ENCODE measurements at regions not wholly inside any gene's neighbourhood (a gene's known extent, or its start where the extent isn't known, plus 50 kb on each side); places are given as distances from the start of the nearest gene placed in this dataset.

DNA sequence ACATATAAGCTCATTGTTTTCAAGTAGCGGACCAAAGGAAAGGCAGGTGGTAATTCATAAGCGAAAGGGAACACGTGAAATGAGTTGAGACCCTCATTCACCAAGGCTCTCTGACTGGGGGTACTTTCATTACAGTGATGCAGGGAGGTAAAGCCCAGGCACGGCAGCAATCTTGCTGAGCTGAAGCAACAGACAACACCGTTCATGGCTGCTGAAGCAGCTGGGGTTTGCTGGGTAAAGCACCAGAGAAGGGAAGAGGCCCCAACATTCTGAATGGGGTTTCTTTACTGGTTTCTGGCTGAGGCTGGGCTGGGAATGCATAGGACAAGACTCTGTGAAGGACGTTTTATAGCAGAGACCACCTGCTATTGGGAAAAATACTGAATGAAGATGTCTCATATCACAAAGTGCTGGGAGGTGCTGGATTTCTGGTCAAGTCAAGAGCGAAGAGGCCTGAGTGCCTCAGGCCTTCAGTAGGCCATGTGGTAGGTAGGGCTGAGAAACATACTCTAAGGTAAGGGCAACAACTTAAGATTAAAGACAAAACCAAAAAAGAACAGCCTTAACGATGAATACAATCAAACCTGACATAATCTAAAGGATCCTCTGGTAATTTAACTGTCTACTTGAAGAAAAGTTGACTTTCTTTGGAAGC, 324.7 kb upstream of the PIK3C3 start:
- no peak for TF ChIP-seq RNF2 (IDR thresholded peaks at IDR 0.05; ENCODE audit: borderline replicate concordance, low read depth, low read length, missing control alignments, poor library complexity, severe bottlenecking)
- no peak for TF ChIP-seq SUZ12 (IDR thresholded peaks at IDR 0.05; ENCODE audit: low read length)
- TF ChIP-seq, protein P1, sequence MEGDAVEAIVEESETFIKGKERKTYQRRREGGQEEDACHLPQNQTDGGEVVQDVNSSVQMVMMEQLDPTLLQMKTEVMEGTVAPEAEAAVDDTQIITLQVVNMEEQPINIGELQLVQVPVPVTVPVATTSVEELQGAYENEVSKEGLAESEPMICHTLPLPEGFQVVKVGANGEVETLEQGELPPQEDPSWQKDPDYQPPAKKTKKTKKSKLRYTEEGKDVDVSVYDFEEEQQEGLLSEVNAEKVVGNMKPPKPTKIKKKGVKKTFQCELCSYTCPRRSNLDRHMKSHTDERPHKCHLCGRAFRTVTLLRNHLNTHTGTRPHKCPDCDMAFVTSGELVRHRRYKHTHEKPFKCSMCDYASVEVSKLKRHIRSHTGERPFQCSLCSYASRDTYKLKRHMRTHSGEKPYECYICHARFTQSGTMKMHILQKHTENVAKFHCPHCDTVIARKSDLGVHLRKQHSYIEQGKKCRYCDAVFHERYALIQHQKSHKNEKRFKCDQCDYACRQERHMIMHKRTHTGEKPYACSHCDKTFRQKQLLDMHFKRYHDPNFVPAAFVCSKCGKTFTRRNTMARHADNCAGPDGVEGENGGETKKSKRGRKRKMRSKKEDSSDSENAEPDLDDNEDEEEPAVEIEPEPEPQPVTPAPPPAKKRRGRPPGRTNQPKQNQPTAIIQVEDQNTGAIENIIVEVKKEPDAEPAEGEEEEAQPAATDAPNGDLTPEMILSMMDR (IDR thresholded peaks at IDR 0.05; ENCODE audit: control extremely low read depth in 1 of 3, insufficient read depth in 1 of 3, low read depth in 1 of 3, low read length in 3 of 3), result no peak
- no peak for TF ChIP-seq TAF1 (IDR thresholded peaks at IDR 0.05; ENCODE audit: low read depth, low read length)
- TF ChIP-seq RBBP5 (IDR thresholded peaks at IDR 0.05; ENCODE audit: borderline replicate concordance, low read depth, low read length), result no peak
- TF ChIP-seq CHD1 (IDR thresholded peaks at IDR 0.05; ENCODE audit: low read depth, low read length), result no peak
- no peak for TF ChIP-seq POLR2A (IDR thresholded peaks at IDR 0.05; ENCODE audit: control extremely low read depth in 1 of 2, low read depth in 2 of 2, low read length in 2 of 2)
- no peak for TF ChIP-seq SIX5 (IDR thresholded peaks at IDR 0.05; ENCODE audit: low read depth, low read length)

Measured in H1 (cell line).